Ovary (tissue), 3 donors: ENCODE measurements at regions not wholly inside any gene's neighbourhood (a gene's known extent, or its start where the extent isn't known, plus 50 kb on each side); places are given as distances from the start of the nearest gene placed in this dataset.

ENCODE experiments used
- CTCF ChIP-seq, 3 donors: fragments of 450-650 bp in 2 of 3; fragments of 200-600 bp in 1 of 3; IDR thresholded peaks; one replicate each; pipeline versions ENCODE4 v1.5.1 to v1.8.0; 2016 to 2022; ENCODE audit warnings: antibody characterized with exemption in 3 of 3, mild to moderate bottlenecking in 1 of 3
- EP300 ChIP-seq: sonication (generic); formaldehyde crosslinking; IDR thresholded peaks from one replicate; pipeline ENCODE4 v1.6.1; 2017; ENCODE audit warnings: antibody characterized with exemption
- donor health status: DM: no; HTN: no; CAD: no.

GRCh38 chr12:77610446-77610845 lies 220.2 kb upstream of the NAV3 start:
- TF ChIP-seq CTCF (IDR thresholded peaks at IDR 0.05) (no peak), EP300 (no peak)
